ENCODE measurements at regions not wholly inside any gene's neighbourhood (a gene's known extent, or its start where the extent isn't known, plus 50 kb on each side); places are given as distances from the start of the nearest gene placed in this dataset.

DNA sequence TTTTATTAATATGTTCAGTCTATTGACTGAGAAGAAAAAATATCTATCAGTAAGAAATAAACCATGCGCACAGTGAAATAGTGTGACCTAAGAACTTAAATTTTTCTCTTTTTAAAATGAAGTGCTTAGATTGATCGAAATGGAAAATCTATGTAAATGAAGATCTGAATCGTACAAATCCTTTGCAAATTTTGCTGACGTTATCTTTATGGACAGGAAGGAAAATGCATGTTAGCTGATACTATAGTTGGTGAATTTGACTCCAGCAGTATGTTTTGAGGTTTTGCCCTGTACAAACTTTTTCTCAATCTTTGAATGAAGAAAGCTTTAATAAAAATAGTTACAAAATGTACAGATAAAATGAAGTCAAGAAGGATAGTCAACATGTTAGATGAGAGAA is 82.9 kb downstream of the NRN1 start:
- H3K27me3 ChIP-seq = no peaks in the 10 kb centered on the region
- H3K4me3 Mint-ChIP-seq = no peak overlapping the region
- H3K36me3 Mint-ChIP-seq = no peaks in the 10 kb centered on the region
- H3K27me3 Mint-ChIP-seq (ENCODE audit: insufficient read depth, low read depth) = peaks cover 10% of the 10 kb centered on the region
- no peak for DNase-seq (ENCODE audit: low spot score)
- H3K4me1 ChIP-seq = no peaks in the 10 kb centered on the region
- H3K27ac ChIP-seq = no peak overlapping the region
- H3K27ac Mint-ChIP-seq = no peak overlapping the region
- H3K9me3 ChIP-seq (ENCODE audit: low read depth) = no peaks in the 10 kb centered on the region
- no peaks in the 10 kb centered on the region for H3K79me2 ChIP-seq (ENCODE audit: low read depth)
- no peak overlapping the region for H3K9ac ChIP-seq
- H2AFZ ChIP-seq (replicated peaks) = no peak overlapping the region
- TF ChIP-seq, protein P1, sequence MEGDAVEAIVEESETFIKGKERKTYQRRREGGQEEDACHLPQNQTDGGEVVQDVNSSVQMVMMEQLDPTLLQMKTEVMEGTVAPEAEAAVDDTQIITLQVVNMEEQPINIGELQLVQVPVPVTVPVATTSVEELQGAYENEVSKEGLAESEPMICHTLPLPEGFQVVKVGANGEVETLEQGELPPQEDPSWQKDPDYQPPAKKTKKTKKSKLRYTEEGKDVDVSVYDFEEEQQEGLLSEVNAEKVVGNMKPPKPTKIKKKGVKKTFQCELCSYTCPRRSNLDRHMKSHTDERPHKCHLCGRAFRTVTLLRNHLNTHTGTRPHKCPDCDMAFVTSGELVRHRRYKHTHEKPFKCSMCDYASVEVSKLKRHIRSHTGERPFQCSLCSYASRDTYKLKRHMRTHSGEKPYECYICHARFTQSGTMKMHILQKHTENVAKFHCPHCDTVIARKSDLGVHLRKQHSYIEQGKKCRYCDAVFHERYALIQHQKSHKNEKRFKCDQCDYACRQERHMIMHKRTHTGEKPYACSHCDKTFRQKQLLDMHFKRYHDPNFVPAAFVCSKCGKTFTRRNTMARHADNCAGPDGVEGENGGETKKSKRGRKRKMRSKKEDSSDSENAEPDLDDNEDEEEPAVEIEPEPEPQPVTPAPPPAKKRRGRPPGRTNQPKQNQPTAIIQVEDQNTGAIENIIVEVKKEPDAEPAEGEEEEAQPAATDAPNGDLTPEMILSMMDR (IDR thresholded peaks at IDR 0.05) = no peak
- no peak for TF ChIP-seq EZH2 (IDR thresholded peaks at IDR 0.05)
- TF ChIP-seq EZH2phosphoT487 (IDR thresholded peaks at IDR 0.05) = no peak
- H3K4me1 Mint-ChIP-seq = no peaks in the 10 kb centered on the region
- no peak overlapping the region for H3K4me3 ChIP-seq
- no peaks in the 10 kb centered on the region for H3K36me3 ChIP-seq
- H4K20me1 ChIP-seq (ENCODE audit: low read depth) = no peaks in the 10 kb centered on the region
- no peaks in the 10 kb centered on the region for H3F3A ChIP-seq (ENCODE audit: low read depth)
- H3K4me2 ChIP-seq = no peak overlapping the region
- peaks cover 1% of the 10 kb centered on the region for H3K9me3 Mint-ChIP-seq

DNA sequence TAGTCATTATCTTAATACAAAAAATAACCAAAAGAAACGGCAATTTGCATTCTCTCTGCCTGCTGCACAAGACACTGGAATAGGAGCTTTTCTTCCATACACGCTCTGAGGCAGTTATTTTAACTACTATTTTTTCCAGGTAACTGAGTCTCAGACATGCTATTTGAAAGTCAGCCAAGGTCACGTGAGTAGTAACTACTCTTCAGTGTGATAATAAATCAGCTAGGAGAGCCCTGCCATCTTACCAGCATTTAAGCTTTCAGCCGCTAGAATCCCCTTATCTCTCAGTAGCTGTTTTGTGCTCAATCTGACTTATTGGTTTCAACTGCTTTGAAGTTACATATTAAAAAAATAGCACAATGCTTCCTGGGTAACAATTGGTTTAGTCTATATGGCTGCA is 84.5 kb downstream of the NRN1 start:
- H3K79me2 ChIP-seq (ENCODE audit: low read depth) = no peaks in the 10 kb centered on the region
- no peak overlapping the region for H3K4me2 ChIP-seq
- DNase-seq (ENCODE audit: low spot score) = no peak
- Mint-ChIP-seq H3K9me3 (peaks cover 1% of the 10 kb centered on the region), H3K27me3 (ENCODE audit: insufficient read depth, low read depth) (peaks cover 2% of the 10 kb centered on the region), H3K27ac (no peak overlapping the region), H3K36me3 (no peaks in the 10 kb centered on the region), H3K4me1 (no peaks in the 10 kb centered on the region), H3K4me3 (no peak overlapping the region)
- no peaks in the 10 kb centered on the region for H3K4me1 ChIP-seq
- no peaks in the 10 kb centered on the region for H3F3A ChIP-seq (ENCODE audit: low read depth)
- no peaks in the 10 kb centered on the region for H3K27me3 ChIP-seq
- no peaks in the 10 kb centered on the region for H3K9me3 ChIP-seq (ENCODE audit: low read depth)
- no peak for TF ChIP-seq EZH2 (IDR thresholded peaks at IDR 0.05)
- TF ChIP-seq, protein P1 (IDR thresholded peaks at IDR 0.05) = no peak
- no peak for TF ChIP-seq EZH2phosphoT487 (IDR thresholded peaks at IDR 0.05)
- no peak overlapping the region for H3K9ac ChIP-seq
- H3K27ac ChIP-seq = no peak overlapping the region
- no peak overlapping the region for H2AFZ ChIP-seq (replicated peaks)
- H3K4me3 ChIP-seq = no peak overlapping the region
- no peaks in the 10 kb centered on the region for H3K36me3 ChIP-seq
- no peaks in the 10 kb centered on the region for H4K20me1 ChIP-seq (ENCODE audit: low read depth)

DNA sequence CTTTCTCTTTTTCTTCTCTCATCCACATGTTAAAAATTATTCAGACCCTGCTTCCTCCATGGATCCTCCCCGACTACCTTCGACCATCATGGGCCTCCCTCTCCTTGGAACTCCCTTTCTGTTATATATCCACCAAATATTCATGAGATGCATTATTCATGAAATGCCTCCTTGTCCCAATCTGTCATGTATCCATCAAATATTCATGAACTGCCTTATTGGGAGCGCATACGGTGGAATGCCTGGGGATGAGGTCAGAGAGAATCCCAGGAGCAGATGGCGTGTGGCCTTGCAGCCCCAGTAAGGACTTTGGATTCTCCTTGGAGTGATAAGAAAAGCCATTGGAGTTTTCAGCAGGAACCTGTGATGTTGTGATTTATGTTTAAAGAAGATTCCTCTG is 97.0 kb downstream of the NRN1 start:
- Mint-ChIP-seq H3K36me3 (no peaks in the 10 kb centered on the region), H3K4me1 (no peaks in the 10 kb centered on the region), H3K9me3 (peaks cover 11% of the 10 kb centered on the region), H3K27me3 (ENCODE audit: insufficient read depth, low read depth) (peaks cover 2% of the 10 kb centered on the region), H3K4me3 (no peak overlapping the region), H3K27ac (no peak overlapping the region)
- Histone ChIP-seq H3K4me3 (no peak overlapping the region), H3K27ac (no peak overlapping the region), H3K27me3 (no peaks in the 10 kb centered on the region), H3K9ac (no peak overlapping the region), H3K9me3 (ENCODE audit: low read depth) (no peaks in the 10 kb centered on the region), H2AFZ (replicated peaks) (no peak overlapping the region), H3K4me1 (no peaks in the 10 kb centered on the region), H3K79me2 (ENCODE audit: low read depth) (no peaks in the 10 kb centered on the region), H4K20me1 (ENCODE audit: low read depth) (no peaks in the 10 kb centered on the region), H3K36me3 (no peaks in the 10 kb centered on the region), H3K4me2 (no peak overlapping the region), H3F3A (ENCODE audit: low read depth) (no peaks in the 10 kb centered on the region)
- no peak for DNase-seq (ENCODE audit: low spot score)
- TF ChIP-seq EZH2phosphoT487 (IDR thresholded peaks at IDR 0.05) (no peak), EZH2 (IDR thresholded peaks at IDR 0.05) (no peak)
- TF ChIP-seq, protein P1 (IDR thresholded peaks at IDR 0.05) = no peak

DNA sequence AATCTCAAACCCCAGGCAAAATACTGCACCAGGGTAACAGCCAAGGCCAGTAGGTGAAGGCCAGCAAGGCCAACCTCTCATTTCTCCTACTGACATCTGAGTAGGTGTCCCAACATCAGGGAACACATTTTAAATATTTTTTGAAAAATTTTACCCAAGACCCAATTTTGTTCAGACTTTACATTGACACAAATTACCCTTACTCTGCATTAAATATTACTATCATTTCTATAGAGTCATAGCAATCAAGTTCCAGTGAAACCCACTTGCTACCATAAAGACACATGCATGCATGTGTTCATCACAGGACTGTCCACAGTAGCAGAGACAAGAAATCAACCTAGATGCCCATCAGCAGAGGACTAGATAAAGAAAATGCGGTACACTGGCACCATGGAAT is 99.9 kb downstream of the NRN1 start:
- Mint-ChIP-seq H3K9me3 (no peaks in the 10 kb centered on the region), H3K27ac (no peak overlapping the region), H3K36me3 (no peaks in the 10 kb centered on the region), H3K4me3 (no peak overlapping the region), H3K27me3 (ENCODE audit: insufficient read depth, low read depth) (peaks cover 2% of the 10 kb centered on the region), H3K4me1 (no peaks in the 10 kb centered on the region)
- H3K79me2 ChIP-seq (ENCODE audit: low read depth) = no peaks in the 10 kb centered on the region
- H3K36me3 ChIP-seq = no peaks in the 10 kb centered on the region
- H3K4me1 ChIP-seq = no peaks in the 10 kb centered on the region
- no peak overlapping the region for H3K4me3 ChIP-seq
- no peak overlapping the region for H2AFZ ChIP-seq (replicated peaks)
- no peaks in the 10 kb centered on the region for H4K20me1 ChIP-seq (ENCODE audit: low read depth)
- no peaks in the 10 kb centered on the region for H3K9me3 ChIP-seq (ENCODE audit: low read depth)
- no peaks in the 10 kb centered on the region for H3K27me3 ChIP-seq
- TF ChIP-seq EZH2 (IDR thresholded peaks at IDR 0.05) (no peak), EZH2phosphoT487 (IDR thresholded peaks at IDR 0.05) (no peak)
- TF ChIP-seq, protein P1 (IDR thresholded peaks at IDR 0.05) = no peak
- H3K27ac ChIP-seq = no peak overlapping the region
- no peak for DNase-seq (ENCODE audit: low spot score)
- no peak overlapping the region for H3K4me2 ChIP-seq
- H3K9ac ChIP-seq = no peak overlapping the region
- no peaks in the 10 kb centered on the region for H3F3A ChIP-seq (ENCODE audit: low read depth)

Data from neural progenitor cell (in vitro differentiated cells).